ENCODE measurements at regions not wholly inside any gene's neighbourhood (a gene's known extent, or its start where the extent isn't known, plus 50 kb on each side); places are given as distances from the start of the nearest gene placed in this dataset.

DNA sequence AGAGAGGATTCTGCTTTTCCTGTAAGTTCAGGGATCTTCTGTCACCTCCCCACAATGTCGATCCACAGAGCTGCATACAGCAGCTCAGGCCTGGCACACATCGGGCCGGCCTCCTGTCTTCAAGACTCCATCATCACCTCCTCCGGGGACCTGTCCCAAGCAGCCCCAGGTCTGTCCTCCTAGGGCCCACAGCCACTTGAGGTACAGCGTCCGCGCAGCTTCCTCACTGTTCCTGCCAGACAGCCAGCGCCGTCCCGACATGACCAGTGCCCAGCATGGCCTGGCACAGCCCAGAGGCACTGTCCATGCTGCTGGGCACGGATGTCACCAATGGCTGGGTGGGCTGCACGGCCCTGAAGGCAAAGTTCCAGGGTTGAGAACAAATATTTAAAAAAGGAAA is 101.6 kb downstream of the DLL1 start:
- TF ChIP-seq POLR2A (IDR thresholded peaks at IDR 0.05; ENCODE audit: low read depth, low read length) = no peak
- no peak for TF ChIP-seq POLR2AphosphoS5 (IDR thresholded peaks at IDR 0.05; ENCODE audit: low read depth, low read length)
